ENCODE measurements at regions not wholly inside any gene's neighbourhood (a gene's known extent, or its start where the extent isn't known, plus 50 kb on each side); places are given as distances from the start of the nearest gene placed in this dataset.

DNA sequence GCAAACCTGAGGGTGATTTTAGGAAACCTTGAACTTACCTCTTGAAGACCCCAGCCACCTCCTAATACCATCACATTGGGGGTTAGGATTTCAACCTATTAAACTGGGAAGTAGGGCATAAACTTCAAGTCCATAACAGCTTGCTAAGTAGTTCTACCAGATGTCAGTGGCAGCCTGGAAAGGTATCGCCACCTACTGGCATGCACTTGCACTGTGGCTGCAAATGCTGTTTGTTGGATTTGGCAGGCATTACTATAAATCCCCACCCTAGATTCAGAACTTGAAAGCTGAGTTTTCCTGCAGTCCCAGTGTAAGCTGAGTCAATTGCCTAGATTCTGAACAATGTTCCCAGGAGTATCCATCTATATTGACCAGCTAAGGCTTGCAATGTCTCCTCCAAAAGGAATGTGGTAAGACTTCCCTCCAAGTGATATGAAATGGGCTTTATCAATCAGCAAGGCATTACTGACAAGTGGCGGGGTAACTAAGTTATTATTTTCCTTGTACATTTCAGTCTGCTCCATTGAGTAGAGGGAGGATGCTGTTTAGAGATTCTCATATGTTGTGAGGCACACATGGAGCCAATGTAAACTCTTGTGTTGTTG is 474.5 kb downstream of the PTPRC start:
- DNase-seq: peak; percentile 64

- DNase-seq: no peak
These were observed 477.6 kb downstream of the PTPRC start for GRCh38 chr1:199116488-199116887.

DNA sequence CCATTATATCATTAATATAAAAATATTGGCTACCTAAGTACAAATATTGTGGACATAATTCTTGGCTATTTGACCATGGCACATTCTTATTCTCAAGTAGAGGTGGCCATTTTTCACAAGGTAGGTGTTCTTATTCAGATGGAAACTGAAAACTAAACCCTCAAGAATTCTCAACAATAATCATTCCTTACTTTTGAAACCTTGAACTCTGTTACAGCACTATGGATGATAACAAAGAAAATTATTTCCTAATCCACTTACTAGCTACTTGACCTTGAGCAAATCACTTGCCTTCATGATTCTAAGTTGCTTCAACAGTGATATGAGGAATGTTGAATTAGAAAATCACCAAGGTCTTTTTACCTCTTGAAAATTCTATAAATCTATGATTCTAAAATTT is 482.2 kb downstream of the PTPRC start:
- no peak for DNase-seq

- no peak for DNase-seq
These were observed 483.2 kb downstream of the PTPRC start for GRCh38 chr1:199122085-199122484.

DNA sequence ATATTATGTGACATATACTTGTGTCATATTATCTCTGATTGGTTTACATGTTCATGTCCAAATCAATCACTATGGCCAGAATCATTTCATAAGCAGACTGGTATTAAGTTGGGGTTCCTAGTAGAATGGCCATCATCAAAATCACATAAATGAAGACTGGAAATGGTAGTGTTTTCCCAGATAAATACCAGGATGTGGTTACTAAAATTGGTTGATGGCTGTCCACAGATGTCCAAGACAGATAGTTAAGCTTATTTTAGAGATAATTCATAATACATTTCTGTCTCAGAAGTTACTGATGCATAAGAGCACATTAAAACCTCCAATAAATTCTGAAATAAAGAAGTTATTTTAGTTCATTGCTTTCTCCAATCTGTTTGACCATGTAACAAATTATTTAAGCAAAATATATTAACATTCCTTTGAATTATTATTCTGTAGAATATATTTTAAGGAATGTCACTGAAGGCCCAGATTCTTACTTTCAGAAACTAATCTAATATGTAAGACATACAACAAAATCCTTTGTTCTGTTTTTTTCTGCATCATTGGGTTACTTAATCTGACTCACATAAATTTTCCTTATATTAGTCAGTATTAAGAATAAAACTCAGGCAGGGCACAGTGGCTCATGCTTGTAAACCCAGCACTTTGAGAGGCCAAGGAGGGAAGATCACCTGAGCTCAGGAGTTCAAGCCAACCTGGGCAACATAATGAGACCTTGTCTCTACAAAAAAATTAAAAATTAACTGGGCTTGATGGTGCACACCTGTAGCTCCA is 483.9 kb downstream of the PTPRC start:
- peak; percentile 64 for DNase-seq

DNA sequence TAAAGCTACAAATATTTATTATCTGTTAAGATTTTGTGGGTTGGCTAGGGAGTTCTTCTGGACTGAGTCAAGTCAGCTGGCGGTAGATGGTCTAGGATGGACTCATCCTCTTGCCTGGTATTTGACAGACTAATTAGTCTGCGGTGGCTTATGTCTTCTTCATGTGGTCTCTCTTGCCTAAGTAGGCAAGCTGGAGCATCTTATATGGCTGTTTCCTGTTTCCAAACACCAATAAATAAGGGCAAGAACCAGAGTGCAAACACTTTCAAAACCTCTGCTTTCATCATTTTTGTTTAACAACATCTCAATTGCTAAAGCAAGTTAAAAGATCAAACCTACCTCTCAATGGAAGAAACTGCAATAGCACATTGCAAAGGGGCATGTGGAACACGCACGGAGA is 484.8 kb downstream of the PTPRC start:
- DNase-seq: peak; percentile 93

GRCh38 chr1:199124351-199124750 is 485.5 kb downstream of the PTPRC start:
- peak; percentile 18 for DNase-seq

- no peak for DNase-seq
These were observed 490.4 kb downstream of the PTPRC start for GRCh38 chr1:199129247-199129646.

GRCh38 chr1:199132006-199132405 is 493.2 kb downstream of the PTPRC start:
- no peak for DNase-seq

- no peak for DNase-seq
These were observed 497.1 kb downstream of the PTPRC start for GRCh38 chr1:199135901-199136300.

- DNase-seq: no peak
These were observed 499.2 kb downstream of the PTPRC start for GRCh38 chr1:199138061-199138460.

- DNase-seq: no peak
These were observed 510.8 kb downstream of the PTPRC start for GRCh38 chr1:199149591-199149990.

DNA sequence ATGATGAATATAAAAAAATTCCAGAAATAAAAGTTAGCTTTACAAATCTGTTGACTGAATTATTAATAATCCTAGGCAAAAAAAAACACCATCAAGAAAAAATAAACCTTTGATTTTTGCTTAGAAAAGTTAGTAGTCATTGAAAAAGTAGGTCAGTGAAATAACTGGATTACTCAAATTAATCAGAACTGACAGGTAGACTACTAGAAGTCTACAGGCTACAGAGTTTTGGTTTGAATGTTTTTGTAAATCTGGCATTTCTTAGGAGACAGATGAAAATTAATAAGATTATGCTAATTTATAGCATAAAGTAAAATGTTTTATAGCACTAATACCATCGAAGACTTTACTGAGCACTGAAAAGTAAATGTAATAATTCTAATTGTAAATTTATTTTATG is 511.9 kb downstream of the PTPRC start:
- no peak for DNase-seq

DNA sequence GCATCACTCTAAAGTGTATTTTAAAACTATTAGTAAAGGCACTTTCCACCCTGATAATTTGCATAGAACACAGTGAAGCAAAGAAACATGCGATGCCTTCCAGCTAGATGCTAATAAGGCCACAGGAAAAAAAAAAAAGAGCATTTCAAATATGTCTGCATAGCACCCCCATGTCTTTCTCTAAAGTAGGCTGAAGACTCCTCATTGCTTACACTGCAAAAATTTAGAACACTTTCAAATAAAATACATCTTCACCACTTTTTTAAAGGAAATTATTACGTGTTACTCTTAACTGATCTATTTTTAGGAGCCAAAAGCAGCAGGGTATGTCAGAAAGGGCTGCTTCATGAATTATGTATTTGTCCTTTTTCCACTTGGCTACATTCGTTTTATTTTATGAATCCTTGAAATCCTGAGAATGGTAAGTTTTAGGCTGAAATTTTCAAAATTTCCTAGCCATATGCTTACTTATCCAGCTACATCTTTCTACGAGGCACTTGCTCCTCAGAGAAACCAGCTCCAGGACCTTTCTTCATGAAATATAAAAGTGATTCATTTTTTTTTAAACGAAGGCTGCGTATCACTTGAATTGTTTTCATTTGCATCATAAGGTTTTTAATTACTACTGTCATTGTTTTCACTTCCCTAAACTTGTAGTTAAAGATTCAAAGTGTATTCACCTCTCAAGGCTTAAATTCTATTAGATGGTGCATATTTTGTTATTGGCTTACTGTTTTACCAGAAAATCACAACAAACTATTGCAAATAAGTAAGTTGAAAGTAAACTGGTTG is 513.0 kb downstream of the PTPRC start:
- no peak for DNase-seq

DNA sequence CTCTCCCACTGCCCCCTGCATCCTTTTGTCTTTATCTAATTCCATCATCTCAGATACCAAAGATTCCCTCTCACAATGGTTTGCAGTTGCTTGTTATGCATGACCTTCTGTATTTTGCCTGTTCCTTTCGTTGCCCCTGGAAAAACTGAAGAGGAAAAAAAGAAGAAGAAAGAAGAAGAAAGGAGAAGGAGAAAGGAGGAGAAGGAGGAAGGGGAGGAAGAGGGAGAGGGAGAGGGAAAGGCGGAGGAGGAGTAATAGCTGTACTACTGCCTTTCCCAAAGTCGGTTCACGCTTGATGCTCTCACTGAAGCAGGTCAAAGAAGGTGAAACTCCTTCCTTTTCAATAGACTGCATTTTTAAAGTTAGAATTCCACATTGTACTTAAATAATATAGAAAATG is 513.8 kb downstream of the PTPRC start:
- DNase-seq: no peak

GRCh38 chr1:199155166-199156019 is 516.6 kb downstream of the PTPRC start:
- DNase-seq: no peak

DNA sequence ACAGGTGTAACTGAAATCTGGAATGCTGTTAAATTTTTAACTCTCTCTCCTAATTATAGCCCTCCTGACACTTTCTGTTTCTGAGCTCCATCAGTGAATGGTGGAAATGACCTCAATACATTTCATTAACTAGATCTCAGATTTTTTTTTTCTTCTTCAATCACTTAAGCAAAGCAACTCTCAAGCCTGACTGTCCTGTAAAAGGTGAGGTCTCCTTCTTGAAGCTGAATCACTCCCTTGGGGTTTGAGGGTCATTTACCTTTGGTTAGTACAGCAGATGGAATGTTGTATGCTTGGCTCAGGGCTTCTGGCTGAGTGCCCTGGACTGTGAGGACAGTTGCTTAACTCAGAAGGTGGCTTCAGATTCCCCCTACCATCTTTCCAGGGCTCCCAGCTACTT is 518.7 kb downstream of the PTPRC start:
- DNase-seq: peak; percentile 20

DNA sequence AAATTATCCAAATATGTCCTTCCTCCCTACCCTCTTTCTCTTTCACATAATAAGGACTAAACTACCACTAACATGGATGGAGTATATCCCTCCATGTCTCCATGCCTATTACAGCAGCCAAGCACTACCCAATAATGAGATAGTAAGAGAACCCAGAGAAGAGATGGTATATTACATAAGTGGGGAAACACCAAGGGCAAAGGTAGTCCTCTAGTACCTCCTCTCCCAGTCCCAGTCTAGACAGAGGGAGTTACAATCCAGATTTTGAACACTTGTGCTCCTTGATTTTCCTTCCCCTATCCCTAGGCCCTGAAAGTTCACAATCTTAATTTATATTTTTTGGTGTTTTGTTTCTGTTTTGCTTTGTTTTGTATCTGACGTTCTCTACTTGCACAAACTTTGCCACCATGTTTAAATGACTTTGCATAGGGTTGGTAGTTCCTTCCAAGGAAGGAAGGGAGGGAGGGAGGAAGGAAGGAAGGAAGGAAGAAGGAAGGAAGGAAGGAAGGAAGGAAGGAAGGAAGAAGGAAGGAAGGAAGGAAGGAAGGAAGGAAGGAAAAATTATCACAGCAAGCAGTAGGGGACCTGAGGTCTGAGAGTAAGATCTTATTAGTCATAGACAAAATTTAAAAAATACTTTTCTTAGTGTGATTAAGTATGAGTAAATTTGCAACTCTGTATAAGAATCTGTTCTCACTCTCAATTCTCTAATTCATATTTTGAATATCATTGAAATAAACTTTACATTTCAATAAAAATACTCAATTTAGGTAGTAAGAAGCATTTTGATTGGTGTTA is 521.9 kb downstream of the PTPRC start:
- no peak for DNase-seq

- no peak for DNase-seq
These were observed 522.5 kb downstream of the PTPRC start for GRCh38 chr1:199161319-199161680.

- DNase-seq: no peak
These were observed 523.0 kb downstream of the PTPRC start for GRCh38 chr1:199161766-199162303.

DNA sequence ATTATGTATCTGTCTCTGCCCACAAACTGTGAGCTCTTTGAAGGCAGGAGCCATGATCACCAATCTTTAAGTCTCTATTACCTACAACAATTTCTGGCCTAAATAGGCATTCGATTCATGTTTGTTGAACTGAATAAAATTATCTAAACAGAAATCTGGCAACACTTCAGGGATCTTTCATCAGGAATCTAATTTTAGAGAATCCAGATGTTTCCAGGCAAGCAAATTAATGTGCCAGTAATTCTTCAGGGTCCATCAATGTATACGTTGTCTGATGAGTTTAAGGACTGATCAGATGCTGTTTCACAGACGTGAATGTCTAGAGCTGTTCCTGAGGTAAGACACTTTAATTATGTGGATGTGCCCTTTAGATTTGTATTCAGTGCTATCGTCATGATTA is 524.4 kb downstream of the PTPRC start:
- no peak for DNase-seq

- no peak for DNase-seq
These were observed 524.8 kb downstream of the PTPRC start for GRCh38 chr1:199163670-199164069.

Measured in fibroblast of skin of abdomen (primary cell).